Liver (tissue), 8 donors: ENCODE measurements at regions not wholly inside any gene's neighbourhood (a gene's known extent, or its start where the extent isn't known, plus 50 kb on each side); places are given as distances from the start of the nearest gene placed in this dataset.

ENCODE experiments used
- DNase-seq: peaks from one replicate; pipeline ENCODE4 v3.0.0-alpha.2; 2017; ENCODE audit warnings: low spot score
- H3K27ac ChIP-seq, 2 donors: one replicate each; pipeline ENCODE4 v1.7.0; 2013; ENCODE audit warnings: inconsistent platforms in 2 of 2, low read length in 2 of 2, control low read depth in 1 of 2, low read depth in 1 of 2, mild to moderate bottlenecking in 1 of 2
- H3K27me3 ChIP-seq, 4 donors: one replicate each; pipeline versions ENCODE4 v1.6.1 to v1.7.0; 2013; ENCODE audit warnings: low read length in 3 of 4, inconsistent platforms in 1 of 4, mild to moderate bottlenecking in 1 of 4, moderate library complexity in 1 of 4; ENCODE audit not compliant: control insufficient read depth in 4 of 4, insufficient read depth in 4 of 4
- H3K36me3 ChIP-seq, 4 donors: one replicate each; pipeline versions ENCODE4 v1.6.1 to v1.7.0; 2013; ENCODE audit warnings: low read length in 3 of 4, mild to moderate bottlenecking in 3 of 4, low read depth in 1 of 4, moderate library complexity in 1 of 4; ENCODE audit not compliant: control insufficient read depth in 4 of 4, insufficient read depth in 3 of 4
- H3K4me1 ChIP-seq, 4 donors: one replicate each; pipeline versions ENCODE4 v1.6.1 to v1.7.0; 2013; ENCODE audit warnings: low read length in 3 of 4, mild to moderate bottlenecking in 3 of 4, moderate library complexity in 1 of 4; ENCODE audit not compliant: control insufficient read depth in 4 of 4, insufficient read depth in 4 of 4
- H3K4me3 ChIP-seq, 3 donors: one replicate each; pipeline versions ENCODE4 v1.6.1 to v1.7.0; 2013; ENCODE audit warnings: low read length in 3 of 3, control low read depth in 1 of 3, low read depth in 1 of 3, mild to moderate bottlenecking in 1 of 3
- H3K9ac ChIP-seq, 2 donors: one replicate each; pipeline ENCODE4 v1.7.0; 2013; ENCODE audit warnings: low read length in 2 of 2, mild to moderate bottlenecking in 2 of 2, moderate library complexity in 2 of 2, control low read depth in 1 of 2, low read depth in 1 of 2
- H3K9me3 ChIP-seq, 4 donors: one replicate each; pipeline versions ENCODE4 v1.6.1 to v1.7.0; 2013; ENCODE audit warnings: low read length in 3 of 4; ENCODE audit not compliant: control insufficient read depth in 4 of 4
- EGR1 ChIP-seq, 2 donors: IDR thresholded peaks; 2 replicates each; pipeline ENCODE4 v1.6.1; 2016 to 2018; ENCODE audit warnings: antibody characterized with exemption in 2 of 2, low read depth in 2 of 2
- FOXA1 ChIP-seq: IDR thresholded peaks from 2 replicates; pipeline ENCODE4 v1.6.1; 2016; ENCODE audit warnings: antibody characterized with exemption
- FOXA2 ChIP-seq: IDR thresholded peaks from 2 replicates; pipeline ENCODE4 v1.6.1; 2016; ENCODE audit warnings: antibody characterized with exemption
- HNF4A ChIP-seq, 2 donors: conservative IDR thresholded peaks; 2 replicates each; pipeline ENCODE4 v1.6.1; 2016; ENCODE audit warnings: antibody characterized with exemption in 2 of 2, mild to moderate bottlenecking in 2 of 2
- HNF4G ChIP-seq: IDR thresholded peaks from 2 replicates; pipeline ENCODE4 v1.6.1; 2016; ENCODE audit warnings: antibody characterized with exemption
- JUND ChIP-seq, 2 donors: IDR thresholded peaks; 2 replicates each; pipeline ENCODE4 v1.6.1; 2016; ENCODE audit warnings: antibody characterized with exemption in 2 of 2
- NR2F2 ChIP-seq: IDR thresholded peaks from 2 replicates; pipeline ENCODE4 v1.6.1; 2016; ENCODE audit warnings: antibody characterized with exemption
- RAD21 ChIP-seq, 2 donors: IDR thresholded peaks; 2 replicates each; pipeline ENCODE4 v1.6.1; 2016; ENCODE audit warnings: antibody characterized with exemption in 2 of 2, mild to moderate bottlenecking in 2 of 2
- RXRA ChIP-seq, 2 donors: IDR thresholded peaks; 2 replicates each; pipeline ENCODE4 v1.6.1; 2017 to 2018; ENCODE audit warnings: antibody characterized with exemption in 2 of 2, mild to moderate bottlenecking in 1 of 2
- SP1 ChIP-seq: IDR thresholded peaks from 2 replicates; pipeline ENCODE4 v1.6.1; 2018; ENCODE audit warnings: antibody characterized with exemption, mild to moderate bottlenecking
- YY1 ChIP-seq: IDR thresholded peaks from 2 replicates; pipeline ENCODE4 v1.6.1; 2016; ENCODE audit warnings: antibody characterized with exemption, mild to moderate bottlenecking
- WGBS: extraction: QIAGEN DNeasy Blood & Tissue Kit; methylation state at CpG from one replicate; pipeline ENCODE4 v1.1.7; 2013; 5-methylcytosine and 5-hydroxymethylcytosine counted together
- TF ChIP-seq, protein P1 (sequence below): IDR thresholded peaks from 2 replicates; pipeline ENCODE4 v1.6.1; 2016; ENCODE audit warnings: antibody characterized with exemption, mild to moderate bottlenecking
- TF ChIP-seq, protein P2 (sequence below): IDR thresholded peaks from 2 replicates; pipeline ENCODE4 v1.6.1; 2016; ENCODE audit warnings: antibody characterized with exemption
- TF ChIP-seq, protein P3 (sequence below): IDR thresholded peaks from 2 replicates; pipeline ENCODE4 v1.6.1; 2016; ENCODE audit warnings: antibody characterized with exemption
- TF ChIP-seq, protein P4 (sequence below): fragments of 150-350 bp; IDR thresholded peaks from 2 replicates; pipeline ENCODE4 v1.5.1; 2017; ENCODE audit warnings: improper control_type of control experiment, low read depth, low read length; ENCODE audit not compliant: missing input control
- TF ChIP-seq, protein P5 (sequence below): IDR thresholded peaks from 2 replicates; pipeline ENCODE4 v1.6.1; 2016; ENCODE audit warnings: antibody characterized with exemption
- donor health status: healthy.
- donor health status: healthy.
- donor health status: healthy.
- donor health status: healthy.
- donor health status: healthy.

DNA sequence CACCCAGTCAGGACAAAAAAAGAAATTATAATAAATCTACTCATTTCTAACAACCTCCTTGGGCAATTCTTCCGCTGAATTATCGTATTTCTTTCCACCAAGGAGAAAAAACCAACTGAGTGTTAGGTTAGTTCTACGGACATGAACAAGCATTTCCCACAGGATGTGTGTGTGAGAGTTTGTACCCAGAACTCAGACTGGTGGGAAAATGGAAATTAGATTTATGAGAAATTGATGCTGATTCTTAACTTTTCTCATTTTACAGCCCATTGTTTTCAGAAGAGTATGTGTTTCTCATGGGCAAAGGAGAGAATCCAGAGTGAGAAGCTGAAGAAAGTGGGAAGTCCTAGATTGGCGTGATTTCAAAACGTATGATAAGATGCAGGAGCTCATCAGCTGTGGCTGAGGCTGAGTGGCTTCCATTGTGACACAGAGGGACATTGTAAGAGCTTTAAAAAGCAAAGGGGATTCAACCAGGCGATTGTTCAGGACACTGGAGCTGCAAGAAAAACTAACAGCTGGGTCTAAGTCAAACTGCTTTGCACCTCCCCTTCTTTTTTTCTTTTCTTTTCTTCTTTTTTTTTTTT lies 184.7 kb upstream of the ARGLU1 start:
- H3K4me3 ChIP-seq, result no peak overlapping the region
- 45% methylated on average over 6 of the region's 6 CpGs for WGBS
- no peak for DNase-seq
- no peaks in the 10 kb centered on the region for H3K27me3 ChIP-seq
- TF ChIP-seq NR2F2 (no peak), RAD21 (IDR thresholded peaks at IDR 0.05) (peak in 1 of 2 donors; percentile 28)
- no peaks in the 10 kb centered on the region for H3K9me3 ChIP-seq
- no peaks in the 10 kb centered on the region for H3K4me1 ChIP-seq
- H3K9ac ChIP-seq, result no peak overlapping the region
- H3K27ac ChIP-seq, result no peak overlapping the region
- H3K36me3 ChIP-seq, result no peaks in the 10 kb centered on the region

DNA sequence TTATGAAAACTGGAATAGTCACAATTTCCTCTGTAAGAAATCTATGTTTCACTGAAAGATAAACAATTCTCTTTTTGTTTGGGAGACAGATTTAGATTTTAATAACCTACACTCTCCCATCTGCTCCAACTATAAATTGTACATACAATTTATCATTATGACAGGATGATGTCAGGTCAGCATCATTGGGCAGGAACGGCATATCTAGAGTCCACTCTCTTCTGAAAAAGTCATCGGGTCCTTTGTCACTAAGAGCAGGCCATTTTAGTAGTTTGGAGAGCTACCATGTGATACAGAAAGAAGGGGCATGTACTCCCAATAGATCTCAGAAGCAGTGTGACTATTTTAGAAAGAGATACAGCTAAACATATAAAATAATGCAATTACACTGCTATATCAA lies 180.8 kb upstream of the ARGLU1 start:
- no peaks in the 10 kb centered on the region for H3K27me3 ChIP-seq
- DNase-seq, result no peak
- no peak overlapping the region for H3K9ac ChIP-seq
- H3K9me3 ChIP-seq, result no peaks in the 10 kb centered on the region
- 40% methylated on average over 2 of the region's 2 CpGs for WGBS
- no peaks in the 10 kb centered on the region for H3K4me1 ChIP-seq
- H3K36me3 ChIP-seq, result no peaks in the 10 kb centered on the region
- H3K4me3 ChIP-seq, result no peak overlapping the region
- TF ChIP-seq, protein P1, sequence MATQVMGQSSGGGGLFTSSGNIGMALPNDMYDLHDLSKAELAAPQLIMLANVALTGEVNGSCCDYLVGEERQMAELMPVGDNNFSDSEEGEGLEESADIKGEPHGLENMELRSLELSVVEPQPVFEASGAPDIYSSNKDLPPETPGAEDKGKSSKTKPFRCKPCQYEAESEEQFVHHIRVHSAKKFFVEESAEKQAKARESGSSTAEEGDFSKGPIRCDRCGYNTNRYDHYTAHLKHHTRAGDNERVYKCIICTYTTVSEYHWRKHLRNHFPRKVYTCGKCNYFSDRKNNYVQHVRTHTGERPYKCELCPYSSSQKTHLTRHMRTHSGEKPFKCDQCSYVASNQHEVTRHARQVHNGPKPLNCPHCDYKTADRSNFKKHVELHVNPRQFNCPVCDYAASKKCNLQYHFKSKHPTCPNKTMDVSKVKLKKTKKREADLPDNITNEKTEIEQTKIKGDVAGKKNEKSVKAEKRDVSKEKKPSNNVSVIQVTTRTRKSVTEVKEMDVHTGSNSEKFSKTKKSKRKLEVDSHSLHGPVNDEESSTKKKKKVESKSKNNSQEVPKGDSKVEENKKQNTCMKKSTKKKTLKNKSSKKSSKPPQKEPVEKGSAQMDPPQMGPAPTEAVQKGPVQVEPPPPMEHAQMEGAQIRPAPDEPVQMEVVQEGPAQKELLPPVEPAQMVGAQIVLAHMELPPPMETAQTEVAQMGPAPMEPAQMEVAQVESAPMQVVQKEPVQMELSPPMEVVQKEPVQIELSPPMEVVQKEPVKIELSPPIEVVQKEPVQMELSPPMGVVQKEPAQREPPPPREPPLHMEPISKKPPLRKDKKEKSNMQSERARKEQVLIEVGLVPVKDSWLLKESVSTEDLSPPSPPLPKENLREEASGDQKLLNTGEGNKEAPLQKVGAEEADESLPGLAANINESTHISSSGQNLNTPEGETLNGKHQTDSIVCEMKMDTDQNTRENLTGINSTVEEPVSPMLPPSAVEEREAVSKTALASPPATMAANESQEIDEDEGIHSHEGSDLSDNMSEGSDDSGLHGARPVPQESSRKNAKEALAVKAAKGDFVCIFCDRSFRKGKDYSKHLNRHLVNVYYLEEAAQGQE, result no peak
- TF ChIP-seq YY1 (no peak), SP1 (no peak), RXRA (IDR thresholded peaks at IDR 0.05) (no peak), FOXA1 (no peak), NR2F2 (no peak), EGR1 (IDR thresholded peaks at IDR 0.05; ENCODE audit: low read depth in 2 of 2) (no peak), HNF4A (conservative IDR thresholded peaks at IDR 0.05) (no peak), FOXA2 (no peak), HNF4G (no peak), JUND (IDR thresholded peaks at IDR 0.05) (no peak)
- TF ChIP-seq, protein P2, sequence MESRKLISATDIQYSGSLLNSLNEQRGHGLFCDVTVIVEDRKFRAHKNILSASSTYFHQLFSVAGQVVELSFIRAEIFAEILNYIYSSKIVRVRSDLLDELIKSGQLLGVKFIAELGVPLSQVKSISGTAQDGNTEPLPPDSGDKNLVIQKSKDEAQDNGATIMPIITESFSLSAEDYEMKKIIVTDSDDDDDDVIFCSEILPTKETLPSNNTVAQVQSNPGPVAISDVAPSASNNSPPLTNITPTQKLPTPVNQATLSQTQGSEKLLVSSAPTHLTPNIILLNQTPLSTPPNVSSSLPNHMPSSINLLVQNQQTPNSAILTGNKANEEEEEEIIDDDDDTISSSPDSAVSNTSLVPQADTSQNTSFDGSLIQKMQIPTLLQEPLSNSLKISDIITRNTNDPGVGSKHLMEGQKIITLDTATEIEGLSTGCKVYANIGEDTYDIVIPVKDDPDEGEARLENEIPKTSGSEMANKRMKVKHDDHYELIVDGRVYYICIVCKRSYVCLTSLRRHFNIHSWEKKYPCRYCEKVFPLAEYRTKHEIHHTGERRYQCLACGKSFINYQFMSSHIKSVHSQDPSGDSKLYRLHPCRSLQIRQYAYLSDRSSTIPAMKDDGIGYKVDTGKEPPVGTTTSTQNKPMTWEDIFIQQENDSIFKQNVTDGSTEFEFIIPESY, result no peak
- TF ChIP-seq, protein P3, sequence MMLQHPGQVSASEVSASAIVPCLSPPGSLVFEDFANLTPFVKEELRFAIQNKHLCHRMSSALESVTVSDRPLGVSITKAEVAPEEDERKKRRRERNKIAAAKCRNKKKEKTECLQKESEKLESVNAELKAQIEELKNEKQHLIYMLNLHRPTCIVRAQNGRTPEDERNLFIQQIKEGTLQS, result no peak
- TF ChIP-seq, protein P4, sequence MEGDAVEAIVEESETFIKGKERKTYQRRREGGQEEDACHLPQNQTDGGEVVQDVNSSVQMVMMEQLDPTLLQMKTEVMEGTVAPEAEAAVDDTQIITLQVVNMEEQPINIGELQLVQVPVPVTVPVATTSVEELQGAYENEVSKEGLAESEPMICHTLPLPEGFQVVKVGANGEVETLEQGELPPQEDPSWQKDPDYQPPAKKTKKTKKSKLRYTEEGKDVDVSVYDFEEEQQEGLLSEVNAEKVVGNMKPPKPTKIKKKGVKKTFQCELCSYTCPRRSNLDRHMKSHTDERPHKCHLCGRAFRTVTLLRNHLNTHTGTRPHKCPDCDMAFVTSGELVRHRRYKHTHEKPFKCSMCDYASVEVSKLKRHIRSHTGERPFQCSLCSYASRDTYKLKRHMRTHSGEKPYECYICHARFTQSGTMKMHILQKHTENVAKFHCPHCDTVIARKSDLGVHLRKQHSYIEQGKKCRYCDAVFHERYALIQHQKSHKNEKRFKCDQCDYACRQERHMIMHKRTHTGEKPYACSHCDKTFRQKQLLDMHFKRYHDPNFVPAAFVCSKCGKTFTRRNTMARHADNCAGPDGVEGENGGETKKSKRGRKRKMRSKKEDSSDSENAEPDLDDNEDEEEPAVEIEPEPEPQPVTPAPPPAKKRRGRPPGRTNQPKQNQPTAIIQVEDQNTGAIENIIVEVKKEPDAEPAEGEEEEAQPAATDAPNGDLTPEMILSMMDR, result no peak
- TF ChIP-seq, protein P5, sequence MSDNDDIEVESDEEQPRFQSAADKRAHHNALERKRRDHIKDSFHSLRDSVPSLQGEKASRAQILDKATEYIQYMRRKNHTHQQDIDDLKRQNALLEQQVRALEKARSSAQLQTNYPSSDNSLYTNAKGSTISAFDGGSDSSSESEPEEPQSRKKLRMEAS, result no peak
- H3K27ac ChIP-seq, result no peak overlapping the region
